Stimulated activated CD4-positive, alpha-beta T cell treated with anti-CD3 and anti-CD28 coated beads, Interleukin-12 subunit alpha, Interleukin-12 subunit beta, amount 100 ng/mL, for 48 hours (primary cell): ENCODE measurements at regions not wholly inside any gene's neighbourhood (a gene's known extent, or its start where the extent isn't known, plus 50 kb on each side); places are given as distances from the start of the nearest gene placed in this dataset.
A peak's percentile ranks its signal among the peaks of the same experiment; 100 is the strongest.
"Not testable (repeated sequence)": the region's sequence is repeated elsewhere in the genome, so short reads cannot be mapped to it uniquely, and the experiment has no call there.

ENCODE experiments used
- DNase-seq, 3 donors: peaks; one replicate each; pipeline ENCODE4 v3.0.0-alpha.2; 2020; ENCODE audit warnings: low read depth in 2 of 3, low spot score in 1 of 3

DNA sequence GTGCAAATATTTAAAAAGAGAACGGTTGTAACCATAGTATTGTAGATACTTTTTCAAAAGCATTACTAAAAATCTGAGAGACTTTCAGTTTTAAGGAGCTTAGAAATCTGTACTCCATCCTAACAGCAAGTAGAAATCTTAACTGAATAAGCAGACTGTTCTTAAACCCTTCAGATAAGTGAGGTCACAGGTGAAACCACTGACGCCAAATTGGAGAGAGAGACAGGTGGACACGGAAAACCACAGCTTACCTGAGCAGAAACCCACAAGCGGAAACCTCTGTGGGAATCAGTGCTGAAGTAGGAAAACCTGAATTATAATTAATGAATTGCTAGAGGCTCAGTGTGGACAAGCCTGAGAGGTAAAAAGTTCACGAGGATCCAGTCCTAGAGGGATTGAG lies 959.4 kb upstream of the CELF4 start:
- no peak for DNase-seq

DNA sequence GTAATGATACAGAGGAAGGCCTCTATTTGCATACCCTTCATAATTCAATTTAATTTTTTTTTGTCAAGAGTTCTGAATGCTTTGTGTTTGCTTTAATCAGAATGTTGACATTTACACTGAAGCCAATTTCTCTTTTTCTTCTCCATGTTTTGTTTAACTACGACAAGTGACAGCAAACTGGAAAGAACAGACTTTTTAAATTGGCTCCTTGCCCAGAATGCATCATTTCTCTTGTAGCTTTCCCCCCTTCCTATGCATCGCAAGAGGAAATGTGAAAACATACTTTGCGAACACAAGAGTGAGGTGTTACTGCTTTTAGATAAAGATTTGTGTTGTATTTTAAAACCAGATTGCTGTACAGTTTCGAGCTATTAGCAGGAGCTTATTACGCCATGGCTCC lies 955.2 kb upstream of the CELF4 start:
- DNase-seq, result no peak

DNA sequence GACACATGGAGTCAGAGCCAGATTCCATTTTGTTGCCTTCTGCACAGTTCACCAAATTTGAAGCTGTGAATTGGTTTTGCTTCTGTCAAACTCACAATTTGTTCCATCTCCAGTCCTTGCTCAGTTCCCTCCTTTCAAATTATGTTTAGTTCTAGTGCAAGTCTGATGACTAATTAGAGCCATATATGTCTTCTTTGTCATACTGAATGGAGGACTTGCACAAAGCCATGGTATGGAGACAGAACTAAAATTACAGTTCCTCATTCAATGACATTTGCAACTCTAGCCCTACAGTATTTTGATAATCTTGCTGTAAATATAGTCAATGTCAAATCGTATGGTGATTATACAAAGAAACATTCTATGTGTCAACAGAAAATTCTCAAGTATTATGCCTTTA lies 936.9 kb upstream of the CELF4 start:
- DNase-seq, result no peak

DNA sequence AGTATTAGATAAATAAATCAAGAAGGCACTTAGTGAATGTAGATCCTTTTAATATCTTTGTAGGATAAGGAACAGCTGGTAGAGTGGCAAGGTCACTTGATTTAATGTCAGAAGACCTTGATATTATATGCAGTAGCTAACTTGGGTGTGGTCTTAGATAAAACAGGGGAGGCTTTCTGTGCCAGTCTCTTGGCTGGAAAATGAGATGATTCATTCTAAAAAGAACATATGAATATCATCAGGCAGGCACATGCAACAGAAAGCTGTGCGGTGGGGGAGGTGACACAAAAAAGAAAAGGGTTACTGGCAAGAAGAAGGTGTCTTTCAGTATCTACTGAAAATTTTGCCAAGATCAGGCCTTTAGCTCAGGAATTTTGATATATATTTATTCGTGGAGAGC lies 931.7 kb upstream of the CELF4 start:
- DNase-seq, result peak in 1 of 3 donors; percentile 0

DNA sequence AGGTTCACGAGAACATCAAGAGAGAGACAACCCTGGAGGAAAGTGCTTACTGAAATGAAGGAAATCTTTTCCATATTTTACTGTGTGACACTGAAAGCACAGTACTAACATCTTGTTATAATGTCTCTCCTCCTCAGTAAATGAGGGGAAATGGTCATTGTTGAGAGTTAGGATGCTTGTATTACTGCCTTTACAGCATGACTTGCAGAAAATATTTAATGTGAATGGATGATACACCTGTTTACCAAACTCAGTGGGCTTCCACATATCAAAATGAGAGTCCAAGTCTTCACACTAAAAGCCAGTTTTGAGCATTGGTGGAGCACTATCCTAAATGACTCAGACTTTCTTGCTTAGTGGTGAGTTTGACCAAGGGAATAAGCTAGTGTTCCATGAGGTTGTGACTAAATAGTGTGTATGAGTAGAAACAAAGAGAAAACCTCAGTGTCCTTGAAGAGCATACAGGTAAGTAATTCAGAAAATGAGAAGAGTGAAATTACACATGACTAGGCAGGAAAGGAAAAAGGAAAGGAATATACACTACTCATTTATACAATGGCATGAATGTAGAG lies 930.7 kb upstream of the CELF4 start:
- DNase-seq, result no peak

DNA sequence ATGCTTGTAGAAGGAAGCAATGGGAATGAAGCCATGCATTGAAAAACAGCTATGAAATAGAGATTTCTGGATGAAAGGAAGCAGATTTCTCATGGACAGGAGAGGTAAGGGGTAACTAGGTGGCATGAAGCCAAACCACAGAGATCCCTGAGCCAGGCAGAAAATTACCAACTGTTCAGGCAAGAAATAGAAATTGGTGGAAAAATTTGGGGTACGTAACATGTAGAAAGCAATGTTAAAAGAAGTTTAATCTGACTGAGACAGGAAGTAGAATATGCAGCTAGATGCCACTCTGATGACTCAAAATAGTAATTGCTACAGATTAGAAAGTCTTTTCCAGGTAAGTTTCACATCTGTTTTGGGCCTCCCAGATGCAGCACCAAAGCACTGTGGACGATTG lies 928.5 kb upstream of the CELF4 start:
- no peak for DNase-seq

DNA sequence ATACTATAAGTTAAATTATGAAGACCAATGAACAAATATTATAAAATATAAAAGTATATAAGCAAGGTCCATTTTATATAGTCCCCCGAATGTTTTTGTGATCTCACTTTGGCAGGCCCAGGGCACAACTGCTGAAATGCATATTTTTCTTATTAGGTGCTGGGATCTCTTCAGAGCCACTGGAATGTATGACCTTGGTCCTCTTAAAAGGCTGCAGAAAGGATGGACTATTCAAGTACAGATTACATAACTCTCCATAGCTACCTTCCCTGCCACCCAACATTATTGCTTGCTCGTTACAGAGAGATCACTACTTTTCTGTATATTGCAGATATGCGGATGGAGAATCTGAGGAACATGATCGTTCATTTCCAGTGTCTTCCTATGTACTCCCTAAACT lies 925.6 kb upstream of the CELF4 start:
- DNase-seq, result no peak

DNA sequence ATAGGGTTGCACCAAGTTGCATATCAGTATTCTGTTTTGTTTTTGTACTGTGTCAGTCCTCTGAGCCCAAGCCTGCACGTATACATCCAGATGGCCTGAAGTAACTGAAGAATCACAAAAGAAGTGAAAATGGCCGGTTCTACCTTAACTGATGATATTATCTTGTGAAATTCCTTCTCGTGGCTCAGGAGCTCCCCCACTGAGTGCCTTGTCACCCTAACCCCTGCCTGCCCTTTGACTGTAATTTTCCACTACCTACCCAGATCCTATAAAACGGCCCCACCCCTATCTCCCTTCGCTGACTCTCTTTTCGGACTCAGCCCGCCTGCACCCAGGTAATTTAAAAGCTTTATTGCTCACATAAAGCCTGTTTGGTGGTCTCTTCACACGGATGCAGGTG lies 924.1 kb upstream of the CELF4 start:
- not testable (repeated sequence) for DNase-seq

DNA sequence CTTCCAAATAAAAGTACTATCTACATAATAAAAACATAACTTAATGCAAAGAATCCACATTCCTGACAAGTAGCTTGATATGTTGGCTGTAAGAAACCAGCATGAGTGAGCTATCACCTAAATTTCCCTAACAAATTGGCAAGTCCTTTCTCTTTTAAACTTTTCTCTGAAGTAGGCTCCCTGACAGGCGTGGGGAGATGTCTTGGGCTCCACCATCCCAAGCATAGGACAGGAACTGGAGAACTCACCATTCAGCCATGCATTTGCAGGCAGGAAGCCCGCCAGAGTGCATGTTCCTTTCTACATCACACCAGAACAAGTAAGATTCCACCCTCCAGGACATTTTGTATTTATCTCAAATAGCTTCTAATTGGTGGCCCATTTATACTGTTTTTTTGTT lies 921.9 kb upstream of the CELF4 start:
- no peak for DNase-seq

DNA sequence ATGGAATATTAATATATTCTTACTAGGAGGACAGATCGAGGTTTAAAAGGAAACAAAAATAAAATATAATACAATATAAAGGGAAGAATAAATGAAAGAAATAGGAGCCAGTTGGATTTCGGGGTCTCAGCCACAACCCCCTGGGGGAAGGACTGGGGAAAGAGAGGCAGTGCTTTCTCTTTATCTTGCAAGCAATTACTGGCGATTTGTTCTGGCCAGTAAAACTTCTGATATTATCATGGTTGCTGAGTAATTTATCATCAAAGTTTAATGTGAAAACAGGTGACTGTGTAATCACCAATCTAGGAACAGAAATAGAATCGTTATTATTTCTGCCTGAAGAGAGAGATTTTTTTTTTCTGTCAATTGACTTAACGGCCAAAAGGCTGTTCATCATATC lies 917.7 kb upstream of the CELF4 start:
- DNase-seq, result no peak

DNA sequence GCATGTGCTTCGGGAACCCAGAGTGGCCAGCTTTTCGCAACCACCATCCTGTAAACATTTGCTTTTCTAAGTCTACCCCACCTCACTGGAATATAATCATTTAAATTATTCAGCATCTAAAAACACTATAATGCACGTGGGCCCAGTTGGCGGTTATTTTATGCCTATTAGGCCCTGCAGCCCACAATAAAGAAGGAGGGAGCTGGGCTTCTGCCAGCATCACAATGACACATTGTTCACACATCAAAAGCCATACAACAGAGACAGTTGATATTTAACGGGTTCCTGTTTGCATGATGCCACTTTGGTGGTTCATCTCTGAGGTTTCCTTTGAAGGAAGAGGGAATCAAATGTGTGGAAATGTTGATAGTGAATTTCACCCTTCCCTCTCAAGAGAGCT lies 916.0 kb upstream of the CELF4 start:
- DNase-seq, result no peak

DNA sequence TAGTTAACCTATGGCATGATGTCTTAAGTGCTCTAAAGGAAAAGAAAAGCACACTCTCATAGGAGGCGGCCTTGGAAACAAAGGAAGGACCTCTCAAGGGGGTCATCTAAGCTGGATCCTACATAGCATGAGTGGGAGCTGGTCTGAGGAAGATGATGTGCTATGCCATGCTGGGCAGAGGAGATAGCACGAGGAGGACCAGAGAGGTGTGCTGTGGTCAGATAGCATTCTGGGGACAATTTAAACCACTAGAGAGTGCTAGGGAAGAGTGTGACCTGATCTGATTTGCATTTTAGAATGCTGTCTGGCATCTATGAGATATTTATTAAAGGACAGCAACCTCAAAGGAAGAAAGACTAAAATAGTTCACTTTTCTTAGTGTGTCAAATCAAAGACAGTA lies 910.1 kb upstream of the CELF4 start:
- no peak for DNase-seq

DNA sequence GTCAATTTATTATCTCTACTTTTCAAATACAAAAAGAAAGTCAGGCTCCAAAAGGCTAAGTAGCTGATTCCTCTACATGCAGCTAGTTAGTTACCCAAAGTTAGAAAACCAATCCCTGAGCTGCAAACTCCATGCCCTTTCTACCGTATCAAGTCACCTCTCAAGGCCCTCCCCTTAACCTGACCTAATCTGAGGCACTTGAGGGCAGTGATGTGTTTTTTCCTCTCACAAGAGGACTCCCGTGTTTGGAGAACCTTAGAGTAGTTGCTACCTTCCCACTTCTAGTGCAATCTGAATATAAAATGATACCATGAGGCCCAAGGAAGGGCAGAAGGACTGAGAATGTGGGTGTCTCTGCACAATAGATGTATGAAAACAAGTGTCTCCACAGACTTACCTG lies 907.9 kb upstream of the CELF4 start:
- no peak for DNase-seq

DNA sequence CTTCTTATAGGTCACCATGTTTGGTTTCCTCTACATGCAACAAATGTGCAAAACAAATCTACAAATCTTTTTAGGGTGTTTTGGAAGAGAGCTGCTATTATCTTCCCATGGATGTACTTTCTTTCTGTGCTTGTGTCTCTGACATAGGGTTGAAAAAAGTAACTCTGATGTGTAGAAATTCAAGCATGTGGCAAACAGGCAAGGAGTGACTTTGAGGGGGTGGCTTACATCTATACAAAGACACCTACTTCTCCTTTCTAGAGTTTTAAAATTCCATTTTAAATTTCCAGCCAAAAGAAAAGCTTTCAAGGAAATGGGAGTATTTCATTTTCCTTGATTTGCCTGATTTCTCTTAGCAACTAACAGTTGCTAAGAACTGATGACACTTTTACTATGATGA lies 904.8 kb upstream of the CELF4 start:
- no peak for DNase-seq

DNA sequence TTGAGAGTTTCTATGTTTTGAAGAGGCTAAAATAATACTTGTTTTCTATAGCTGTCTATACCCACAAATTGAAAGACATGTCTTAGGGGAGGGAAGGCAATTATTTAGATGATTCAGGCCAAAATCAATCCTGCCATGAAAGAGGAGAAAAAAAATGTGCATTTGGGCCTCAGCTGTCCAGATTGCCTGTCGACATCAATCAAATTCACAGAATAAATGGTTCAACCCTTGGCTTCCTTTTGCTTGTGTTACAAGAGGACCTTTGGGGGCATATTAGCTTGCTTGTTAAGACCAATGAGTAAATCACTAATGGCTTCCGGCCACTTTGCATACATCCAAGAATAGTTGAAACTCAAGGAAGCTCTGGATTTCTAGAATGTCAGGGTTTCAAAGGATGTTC lies 900.8 kb upstream of the CELF4 start:
- DNase-seq, result no peak

DNA sequence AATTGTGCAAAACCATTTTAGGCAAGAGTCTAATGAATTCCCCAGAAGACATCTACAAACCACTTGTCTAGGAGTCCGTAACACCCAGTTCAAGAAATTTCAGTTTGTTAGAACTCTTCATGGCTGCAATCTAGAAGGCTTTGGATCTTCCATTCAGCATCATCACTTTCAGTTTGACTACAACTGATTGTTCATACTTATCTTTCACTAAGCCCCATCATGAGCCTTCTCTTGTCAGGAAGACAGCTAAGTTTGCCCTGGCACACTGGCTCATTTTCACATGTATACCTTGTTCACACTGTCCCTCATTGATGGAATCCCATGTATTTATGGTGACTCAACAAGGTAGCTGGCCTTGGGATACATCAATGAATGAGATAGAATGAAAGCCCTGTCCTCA lies 898.4 kb upstream of the CELF4 start:
- DNase-seq, result no peak

DNA sequence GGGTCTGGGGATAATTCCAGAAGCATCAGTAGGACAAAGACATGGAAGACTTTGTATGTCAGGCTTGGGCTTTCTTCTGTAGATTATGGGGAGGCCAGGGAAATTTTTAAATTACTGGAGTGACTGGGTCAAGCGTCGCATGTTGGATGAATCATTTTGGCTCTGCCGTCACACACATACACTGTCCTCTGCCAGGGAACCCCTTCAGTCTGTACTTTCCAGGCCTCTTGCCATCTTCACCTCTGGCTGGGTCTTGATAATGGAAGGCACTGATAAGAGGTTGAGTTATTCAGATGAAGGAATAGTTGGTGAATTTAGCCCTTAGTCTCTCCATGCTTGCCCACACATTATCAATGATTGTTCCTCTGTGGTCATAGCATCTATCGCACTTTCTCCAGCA lies 895.1 kb upstream of the CELF4 start:
- no peak for DNase-seq

DNA sequence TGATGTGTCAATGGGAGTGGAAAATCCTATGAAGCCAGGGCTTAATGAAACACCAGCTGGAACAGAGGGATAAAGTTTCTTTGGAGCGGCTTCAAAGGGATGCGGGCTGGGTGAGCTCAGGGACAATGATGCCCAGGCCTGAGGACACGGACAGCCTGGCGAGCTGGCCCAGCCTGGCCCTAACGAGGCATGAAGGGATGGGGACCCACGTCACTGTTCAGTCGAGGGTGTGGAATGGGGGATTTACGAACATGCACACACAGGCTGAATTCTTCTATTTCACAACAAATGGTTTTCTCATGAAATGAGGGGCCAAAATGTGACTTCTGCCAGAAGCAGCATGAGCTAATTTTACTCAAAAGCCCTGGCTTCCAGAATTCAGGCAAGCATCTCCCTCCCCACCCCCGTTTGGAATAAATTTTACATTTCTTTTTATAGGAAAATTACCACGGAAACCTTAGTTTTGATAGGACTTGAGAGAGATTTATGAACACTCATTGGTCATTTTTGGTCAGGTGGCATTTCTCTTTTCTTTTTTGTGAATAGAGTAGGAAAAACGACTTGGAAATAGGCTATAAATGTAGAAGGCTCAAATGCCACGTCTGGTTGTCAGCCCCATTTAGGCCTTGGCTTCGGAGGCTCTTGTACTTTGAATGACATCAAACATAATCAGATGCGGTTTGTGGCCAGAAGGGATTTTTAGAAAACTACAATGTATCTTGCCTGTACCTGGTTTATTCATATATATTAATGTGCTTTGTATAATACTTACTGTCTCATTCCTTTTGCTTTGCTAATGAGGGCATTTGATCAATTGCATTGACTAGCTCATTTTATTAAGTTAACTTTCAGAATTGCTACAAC lies 893.8 kb upstream of the CELF4 start:
- DNase-seq, result no peak

DNA sequence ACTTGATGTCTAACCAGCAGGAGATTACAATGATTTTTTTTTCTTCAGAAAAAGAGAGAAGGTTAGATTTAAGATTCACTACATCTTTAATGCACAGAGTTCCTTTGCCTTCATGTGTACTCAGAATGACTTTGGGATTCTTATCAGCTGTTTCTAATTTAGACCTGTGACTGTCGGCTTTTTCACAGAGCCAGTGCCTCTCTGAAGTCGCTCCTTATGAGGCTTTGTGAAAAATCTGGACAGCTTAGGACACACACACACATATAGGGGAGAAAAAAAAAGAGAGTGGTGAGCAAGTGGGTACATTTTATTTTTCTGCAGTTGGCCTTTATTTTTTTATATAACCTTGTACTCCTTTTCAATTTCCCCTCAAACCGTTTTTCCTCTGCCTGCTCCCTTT lies 893.1 kb upstream of the CELF4 start:
- DNase-seq, result no peak

DNA sequence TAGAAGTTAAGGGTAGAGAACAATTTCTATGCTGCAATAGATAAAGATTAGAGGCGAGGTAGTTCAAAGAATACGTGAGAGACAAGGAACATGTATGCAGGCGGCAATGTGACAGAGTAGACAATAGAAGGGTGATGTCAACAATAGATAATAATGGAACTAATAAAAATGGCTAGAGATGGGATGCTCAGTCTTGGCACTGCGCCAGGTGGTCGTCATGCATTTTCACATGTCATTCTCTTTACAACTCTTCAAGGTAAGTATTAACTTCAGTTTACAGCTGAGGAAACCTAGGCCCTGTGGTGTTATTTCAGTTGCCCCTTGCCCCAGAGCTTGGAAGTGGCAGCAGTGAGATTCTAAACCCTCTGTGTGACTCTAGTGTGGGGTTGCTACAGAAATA lies 890.7 kb upstream of the CELF4 start:
- DNase-seq, result no peak

DNA sequence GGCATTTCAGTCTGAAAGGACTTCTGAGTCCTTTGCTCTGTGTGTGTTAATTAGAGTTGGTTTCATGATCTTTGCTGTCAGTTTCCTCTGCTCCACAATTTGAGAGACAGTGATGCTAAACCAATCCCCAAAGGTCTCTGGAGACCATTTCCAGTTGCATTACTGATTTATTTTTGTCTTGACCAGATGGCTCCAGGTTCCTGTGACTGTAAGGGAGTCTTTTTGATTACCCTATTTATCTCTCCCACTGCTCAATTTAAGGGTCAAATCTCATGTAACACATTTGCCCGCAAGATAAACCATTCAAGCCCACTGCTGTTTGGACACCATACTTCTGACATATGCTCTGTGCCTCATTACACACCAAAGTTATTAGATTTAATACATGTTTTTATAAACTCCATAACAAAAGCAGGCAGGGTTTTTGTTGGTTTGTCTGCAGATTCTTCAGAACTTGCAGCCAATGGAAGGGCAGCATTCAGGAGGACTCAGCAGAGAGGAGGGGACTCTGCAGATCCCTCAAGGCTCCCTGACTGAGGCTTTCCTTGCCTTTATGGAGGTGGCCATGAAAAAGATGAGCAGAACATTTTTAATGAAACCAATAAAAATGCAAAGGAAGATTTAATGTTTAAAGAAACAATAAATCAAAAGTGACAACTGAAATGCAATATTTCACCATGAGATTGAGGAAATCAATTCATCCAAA lies 889.3 kb upstream of the CELF4 start:
- DNase-seq, result no peak

DNA sequence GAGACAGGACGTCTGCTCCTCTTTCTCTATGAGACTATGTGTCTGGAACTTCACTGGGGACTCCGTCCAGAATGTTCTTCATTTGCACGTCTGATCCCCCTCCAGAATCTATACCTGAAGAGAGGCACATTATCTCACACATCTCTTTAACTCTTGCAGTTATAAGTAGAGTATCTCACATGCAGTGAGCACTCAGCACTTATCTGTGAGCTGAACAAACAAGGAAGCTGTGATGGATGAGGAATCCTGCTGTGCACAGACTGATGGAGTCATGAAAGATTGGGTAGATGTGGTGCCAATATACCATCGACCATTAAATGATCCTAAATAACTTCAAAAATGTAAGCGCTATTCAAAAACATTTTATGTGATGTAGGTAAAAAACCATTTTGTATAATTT lies 888.3 kb upstream of the CELF4 start:
- DNase-seq, result no peak

DNA sequence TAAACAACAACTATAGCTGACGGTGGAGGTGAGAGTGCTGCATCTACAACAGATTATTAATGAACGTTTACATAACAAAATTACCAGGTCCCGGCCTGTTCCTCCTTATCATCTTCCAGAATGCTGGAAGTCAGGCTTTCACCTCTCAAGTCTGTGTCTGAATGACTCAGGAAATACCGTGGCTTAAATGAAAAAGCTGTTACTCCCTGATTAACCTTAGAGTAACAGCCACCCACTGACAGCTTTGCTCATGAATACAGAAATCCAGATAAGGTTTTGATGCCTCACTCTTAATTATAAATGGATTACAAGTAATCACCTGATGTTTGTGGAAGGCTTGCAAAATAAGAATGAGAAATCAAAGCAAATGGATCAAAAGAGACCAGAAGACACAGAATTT lies 885.3 kb upstream of the CELF4 start:
- DNase-seq, result no peak
